Skeletal muscle satellite cell (primary cell): ENCODE measurements at regions not wholly inside any gene's neighbourhood (a gene's known extent, or its start where the extent isn't known, plus 50 kb on each side); places are given as distances from the start of the nearest gene placed in this dataset.
"Not testable (repeated sequence)": the region's sequence is repeated elsewhere in the genome, so short reads cannot be mapped to it uniquely, and the experiment has no call there.

Experiments used
- H3K27me3 ChIP-seq: 2 replicates; pipeline ENCODE4 v1.7.0; 2013; ENCODE audit warnings: low read length; ENCODE audit not compliant: control insufficient read depth, insufficient read depth
- H3K36me3 ChIP-seq: 2 replicates; pipeline ENCODE4 v1.7.0; 2013; ENCODE audit warnings: mild to moderate bottlenecking, control low read depth, low read length; ENCODE audit not compliant: insufficient read depth
- H3K4me1 ChIP-seq: 2 replicates; pipeline ENCODE4 v1.7.0; 2013; ENCODE audit warnings: low read length; ENCODE audit not compliant: control insufficient read depth, insufficient read depth
- H3K4me2 ChIP-seq: 2 replicates; pipeline ENCODE4 v1.7.0; 2013; ENCODE audit warnings: mild to moderate bottlenecking, low read length
- H3K4me3 ChIP-seq: 2 replicates; pipeline ENCODE4 v1.7.0; 2013; ENCODE audit warnings: low read length
- H3K9ac ChIP-seq: 2 replicates; pipeline ENCODE4 v1.7.0; 2013; ENCODE audit warnings: mild to moderate bottlenecking, low read depth, low read length, moderate library complexity
- H3K9me3 ChIP-seq: replicated peaks from 2 replicates; pipeline ENCODE4 v1.7.0; 2013; ENCODE audit warnings: mild to moderate bottlenecking, control low read depth, low read length

GRCh38 chr6:67160820-67161219, 1453.8 kb upstream of the EYS start:
- Histone ChIP-seq H3K36me3 (no peaks in the 10 kb centered on the region), H3K4me2 (no peak overlapping the region), H3K27me3 (no peaks in the 10 kb centered on the region), H3K9me3 (no peaks in the 10 kb centered on the region), H3K4me1 (no peaks in the 10 kb centered on the region), H3K4me3 (no peak overlapping the region), H3K9ac (no peak overlapping the region)

- no peak overlapping the region for H3K4me2 ChIP-seq
- no peak overlapping the region for H3K9ac ChIP-seq
- H3K4me1 ChIP-seq = no peaks in the 10 kb centered on the region
- no peaks in the 10 kb centered on the region for H3K27me3 ChIP-seq
- H3K4me3 ChIP-seq = no peak overlapping the region
- H3K36me3 ChIP-seq = no peaks in the 10 kb centered on the region
- H3K9me3 ChIP-seq = no peaks in the 10 kb centered on the region
Measured at GRCh38 chr6:67141005-67141404, 1434.0 kb upstream of the EYS start.

- Histone ChIP-seq H3K4me3 (no peak overlapping the region), H3K36me3 (no peaks in the 10 kb centered on the region), H3K27me3 (no peaks in the 10 kb centered on the region), H3K9ac (no peak overlapping the region), H3K4me1 (no peaks in the 10 kb centered on the region), H3K4me2 (no peak overlapping the region), H3K9me3 (no peaks in the 10 kb centered on the region)
Measured at GRCh38 chr6:67133973-67134372, 1426.9 kb upstream of the EYS start.

DNA sequence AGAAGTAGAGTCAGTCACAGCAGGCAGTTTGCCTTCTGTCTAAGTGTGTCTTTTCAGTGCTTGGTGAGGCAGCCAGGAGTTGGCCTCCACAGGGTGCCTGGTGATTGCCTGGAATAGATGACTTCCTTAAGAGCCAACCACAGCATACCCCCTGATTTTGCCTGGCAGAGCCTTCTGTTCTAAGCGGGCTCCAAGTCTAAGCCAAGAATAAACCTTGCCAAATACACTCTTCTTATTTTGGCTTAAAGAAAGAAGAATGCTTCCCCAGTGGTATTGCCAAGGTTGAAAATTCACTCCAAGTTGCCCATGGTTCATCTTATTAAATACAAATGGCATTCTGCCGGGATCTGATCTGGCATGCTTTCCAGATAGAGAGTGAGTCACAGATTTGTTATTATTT, 1424.8 kb upstream of the EYS start:
- Histone ChIP-seq H3K27me3 (no peaks in the 10 kb centered on the region), H3K9me3 (no peaks in the 10 kb centered on the region), H3K4me1 (no peaks in the 10 kb centered on the region), H3K4me3 (no peak overlapping the region), H3K36me3 (no peaks in the 10 kb centered on the region), H3K9ac (no peak overlapping the region), H3K4me2 (no peak overlapping the region)

GRCh38 chr6:67129780-67130179, 1422.8 kb upstream of the EYS start:
- Histone ChIP-seq H3K4me1 (no peaks in the 10 kb centered on the region), H3K36me3 (no peaks in the 10 kb centered on the region), H3K9ac (no peak overlapping the region), H3K27me3 (no peaks in the 10 kb centered on the region), H3K9me3 (no peaks in the 10 kb centered on the region), H3K4me3 (no peak overlapping the region), H3K4me2 (no peak overlapping the region)

- H3K4me3 ChIP-seq = no peak overlapping the region
- no peaks in the 10 kb centered on the region for H3K36me3 ChIP-seq
- H3K4me1 ChIP-seq = no peaks in the 10 kb centered on the region
- no peaks in the 10 kb centered on the region for H3K27me3 ChIP-seq
- no peaks in the 10 kb centered on the region for H3K9me3 ChIP-seq
- no peak overlapping the region for H3K9ac ChIP-seq
- H3K4me2 ChIP-seq = no peak overlapping the region
Measured at GRCh38 chr6:67127041-67127440, 1420.0 kb upstream of the EYS start.

DNA sequence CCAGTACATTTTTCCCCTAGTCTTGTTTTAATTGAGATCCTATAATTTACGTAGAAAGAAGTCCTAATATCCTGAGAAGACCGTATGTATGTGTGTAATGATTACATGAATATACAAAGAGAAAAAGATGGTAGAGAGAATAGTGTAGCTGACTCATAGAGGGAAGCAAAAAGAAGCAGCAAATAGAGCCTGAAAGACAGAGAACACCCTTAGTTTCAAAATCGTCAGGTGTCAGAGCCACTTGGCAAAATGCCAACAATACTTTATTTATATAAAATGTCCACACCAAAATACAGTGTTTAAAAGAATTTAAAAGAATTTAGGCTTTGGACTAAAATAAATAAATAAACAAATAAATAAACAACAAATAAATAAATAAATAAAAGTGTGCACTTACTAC, 1414.1 kb upstream of the EYS start:
- Histone ChIP-seq H3K27me3 (no peaks in the 10 kb centered on the region), H3K4me1 (no peaks in the 10 kb centered on the region), H3K9ac (no peak overlapping the region), H3K4me3 (no peak overlapping the region), H3K36me3 (no peaks in the 10 kb centered on the region), H3K9me3 (no peaks in the 10 kb centered on the region), H3K4me2 (no peak overlapping the region)

GRCh38 chr6:67112120-67112519, 1405.1 kb upstream of the EYS start:
- H3K9me3 ChIP-seq = no peaks in the 10 kb centered on the region

GRCh38 chr6:67102743-67103142, 1395.7 kb upstream of the EYS start:
- H3K27me3 ChIP-seq = no peaks in the 10 kb centered on the region
- H3K9ac ChIP-seq = no peak overlapping the region

More at GRCh38 chr6:67112120-67112519, 1405.1 kb upstream of the EYS start:
- H3K9ac ChIP-seq = no peak overlapping the region
- no peaks in the 10 kb centered on the region for H3K27me3 ChIP-seq
- no peaks in the 10 kb centered on the region for H3K36me3 ChIP-seq
- no peaks in the 10 kb centered on the region for H3K4me1 ChIP-seq
- no peak overlapping the region for H3K4me3 ChIP-seq
- H3K4me2 ChIP-seq = no peak overlapping the region

GRCh38 chr6:67095618-67096226, 1388.7 kb upstream of the EYS start:
- not testable (repeated sequence) for H3K36me3 ChIP-seq, H3K4me1 ChIP-seq, H3K9me3 ChIP-seq, H3K9ac ChIP-seq, H3K4me3 ChIP-seq, H3K27me3 ChIP-seq, H3K4me2 ChIP-seq

More at GRCh38 chr6:67102743-67103142, 1395.7 kb upstream of the EYS start:
- H3K9me3 ChIP-seq = no peaks in the 10 kb centered on the region
- no peaks in the 10 kb centered on the region for H3K36me3 ChIP-seq
- no peak overlapping the region for H3K4me3 ChIP-seq
- H3K4me1 ChIP-seq = no peaks in the 10 kb centered on the region
- no peak overlapping the region for H3K4me2 ChIP-seq

DNA sequence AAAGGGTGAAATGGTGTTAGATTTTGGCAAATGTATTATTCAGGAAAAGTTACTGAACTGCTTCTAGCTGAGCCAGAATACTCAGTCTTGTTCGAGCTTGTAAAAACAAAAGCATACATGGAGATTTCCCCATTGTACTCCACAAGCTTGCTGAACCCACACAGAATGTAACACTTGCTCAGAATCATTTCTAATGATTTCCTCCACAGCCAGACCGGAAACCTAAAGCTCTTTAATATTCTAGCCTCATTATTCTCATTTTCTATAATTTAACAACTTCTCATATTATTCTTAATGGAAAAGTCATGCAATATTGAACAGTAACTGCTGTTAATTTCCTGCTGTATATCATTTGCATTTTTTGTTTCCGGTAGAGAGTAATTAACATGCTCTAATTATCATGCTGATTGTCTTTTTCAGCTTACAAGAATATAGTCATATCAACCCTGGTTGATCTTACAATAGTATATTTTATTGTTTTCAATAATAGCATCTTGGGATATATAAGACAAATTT, 1387.5 kb upstream of the EYS start:
- Histone ChIP-seq H3K9me3 (no peaks in the 10 kb centered on the region), H3K36me3 (no peaks in the 10 kb centered on the region), H3K9ac (no peak overlapping the region), H3K27me3 (no peaks in the 10 kb centered on the region), H3K4me2 (no peak overlapping the region), H3K4me3 (no peak overlapping the region), H3K4me1 (no peaks in the 10 kb centered on the region)

GRCh38 chr6:67073938-67074337, 1366.9 kb upstream of the EYS start:
- Histone ChIP-seq H3K4me1 (no peaks in the 10 kb centered on the region), H3K9me3 (no peaks in the 10 kb centered on the region), H3K36me3 (no peaks in the 10 kb centered on the region), H3K27me3 (no peaks in the 10 kb centered on the region), H3K4me2 (no peak overlapping the region), H3K9ac (no peak overlapping the region), H3K4me3 (no peak overlapping the region)
